HG03175 (cell line): ENCODE measurements at regions not wholly inside any gene's neighbourhood (a gene's known extent, or its start where the extent isn't known, plus 50 kb on each side); places are given as distances from the start of the nearest gene placed in this dataset.
"Not testable (repeated sequence)": the region's sequence is repeated elsewhere in the genome, so short reads cannot be mapped to it uniquely, and the experiment has no call there.

Experiments
- ATAC-seq: cut with Tn5 transposase; IDR thresholded peaks from one replicate; pipeline ENCODE4 v1.9.1; 2021; ENCODE audit warnings: mild to moderate bottlenecking, moderate library complexity; ENCODE audit not compliant: unreplicated experiment

- not testable (repeated sequence) for ATAC-seq
These were observed 144.7 kb upstream of the CRYM start for GRCh38 chr16:21422824-21423223.

GRCh38 chr16:21404699-21405098 is 126.6 kb upstream of the CRYM start:
- not testable (repeated sequence) for ATAC-seq

DNA sequence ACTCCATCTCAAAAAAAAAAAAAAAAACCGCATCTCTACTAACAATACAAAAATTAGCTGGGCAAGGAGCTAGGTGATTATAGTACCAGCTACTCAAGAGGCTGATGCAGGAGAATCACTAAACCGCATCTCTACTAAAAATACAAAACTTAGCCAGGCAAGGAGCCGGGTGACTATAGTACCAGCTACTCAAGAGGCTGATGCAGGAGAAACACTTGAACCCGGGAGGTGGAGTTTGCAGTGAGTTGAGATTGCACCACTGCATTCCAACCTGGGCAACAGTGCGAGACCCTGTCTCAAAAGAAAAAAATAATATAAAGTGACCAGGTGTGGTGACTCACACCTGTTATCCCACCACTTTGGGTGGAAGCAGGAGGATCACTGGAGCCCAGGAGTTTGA is 119.8 kb upstream of the CRYM start:
- ATAC-seq, result not testable (repeated sequence)

- not testable (repeated sequence) for ATAC-seq
These were observed 118.5 kb upstream of the CRYM start for GRCh38 chr16:21396545-21396944.

DNA sequence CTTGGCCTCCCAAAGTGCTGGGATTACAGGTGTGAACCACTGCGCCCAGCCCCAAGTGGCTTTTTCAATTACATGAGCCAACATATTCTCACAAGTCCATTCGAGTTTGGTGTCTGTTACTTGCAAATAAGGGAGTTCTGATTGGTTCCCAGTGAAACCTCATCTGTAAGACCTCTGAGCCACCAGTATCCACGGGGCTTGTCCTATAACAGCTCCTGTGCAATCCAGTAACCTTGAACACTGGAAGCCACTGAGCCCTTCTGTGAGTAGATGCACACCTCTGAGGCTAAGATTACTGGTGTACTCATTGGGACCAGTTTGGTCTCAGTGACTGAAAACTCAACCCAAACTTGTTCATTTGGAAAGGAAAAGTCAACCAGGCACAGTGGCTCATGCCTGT is 112.5 kb upstream of the CRYM start:
- not testable (repeated sequence) for ATAC-seq

DNA sequence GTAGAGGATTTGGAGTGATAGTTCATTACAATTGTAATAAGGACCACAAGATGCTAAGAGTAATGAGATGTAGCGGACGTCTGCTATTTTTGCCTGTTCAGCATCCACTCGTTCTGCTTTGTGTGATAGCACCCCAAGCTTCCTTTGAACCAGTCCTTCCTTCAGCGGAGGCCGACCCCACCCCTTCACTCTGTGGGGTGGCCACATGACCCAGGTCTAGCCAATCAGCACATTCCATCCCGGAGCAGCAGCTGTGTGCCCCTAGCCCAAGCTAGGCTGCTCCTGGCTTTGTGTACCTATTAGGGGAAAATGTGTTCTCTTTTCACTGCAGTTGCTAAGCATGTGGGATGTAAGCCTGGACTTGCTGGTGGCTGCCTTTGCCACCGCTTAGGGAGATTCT is 111.8 kb upstream of the CRYM start:
- not testable (repeated sequence) for ATAC-seq

- ATAC-seq, result not testable (repeated sequence)
These were observed 109.7 kb upstream of the CRYM start for GRCh38 chr16:21387757-21388156.

DNA sequence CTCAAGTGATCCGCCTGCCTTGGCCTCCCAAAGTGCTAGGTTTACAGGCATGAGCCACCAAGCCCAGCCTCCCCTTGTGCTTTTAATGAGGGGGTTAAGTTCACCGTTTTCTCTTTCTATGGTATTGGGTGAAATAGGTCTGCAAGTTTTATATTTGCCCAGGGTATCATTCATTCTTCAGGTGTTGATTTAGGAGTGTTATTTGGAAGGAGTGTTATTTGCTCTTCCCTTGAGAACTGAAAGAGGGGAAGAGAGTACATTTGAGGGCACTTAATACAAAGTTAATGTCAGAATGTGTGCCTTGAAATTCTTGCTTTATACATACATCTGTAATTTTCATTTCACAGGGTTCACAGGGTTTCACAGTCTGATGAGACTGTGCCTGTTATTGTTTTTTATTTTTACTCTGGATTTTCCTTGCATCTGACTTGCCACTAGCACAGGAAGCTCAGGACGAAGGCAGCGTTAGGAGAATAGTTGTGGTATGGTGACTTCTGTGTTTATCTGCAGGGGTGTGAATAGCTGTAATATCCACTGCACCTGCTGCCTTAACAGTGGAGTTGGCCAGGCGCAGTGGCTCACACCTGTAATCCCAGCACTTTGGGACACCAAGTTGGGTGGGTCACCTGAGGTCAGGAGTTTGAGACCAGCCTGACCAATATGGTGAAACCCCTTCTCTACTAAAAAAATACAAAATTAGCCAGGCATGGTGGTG is 108.3 kb upstream of the CRYM start:
- ATAC-seq, result not testable (repeated sequence)

DNA sequence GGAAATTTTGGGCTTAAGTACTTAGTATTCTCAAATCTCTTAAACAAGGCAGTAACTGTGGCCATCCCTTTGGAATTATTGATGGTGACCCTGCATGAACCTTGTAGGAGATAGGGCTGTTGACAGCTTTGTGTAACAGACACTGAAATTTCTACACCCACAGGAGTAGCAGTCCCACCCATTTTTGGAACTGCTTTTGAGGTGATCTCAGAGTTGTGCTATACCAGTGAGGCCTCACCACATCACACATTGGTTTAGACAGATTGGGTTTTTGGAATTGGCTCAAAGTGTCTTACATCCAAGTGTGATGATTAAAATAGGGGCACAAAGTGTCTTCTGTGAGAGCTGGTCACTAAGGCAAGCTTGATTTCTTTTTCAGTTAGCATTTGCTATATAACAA is 105.6 kb upstream of the CRYM start:
- not testable (repeated sequence) for ATAC-seq

GRCh38 chr16:21379645-21380044 is 101.6 kb upstream of the CRYM start:
- not testable (repeated sequence) for ATAC-seq

GRCh38 chr16:21376196-21376899 is 98.3 kb upstream of the CRYM start:
- ATAC-seq, result not testable (repeated sequence)

DNA sequence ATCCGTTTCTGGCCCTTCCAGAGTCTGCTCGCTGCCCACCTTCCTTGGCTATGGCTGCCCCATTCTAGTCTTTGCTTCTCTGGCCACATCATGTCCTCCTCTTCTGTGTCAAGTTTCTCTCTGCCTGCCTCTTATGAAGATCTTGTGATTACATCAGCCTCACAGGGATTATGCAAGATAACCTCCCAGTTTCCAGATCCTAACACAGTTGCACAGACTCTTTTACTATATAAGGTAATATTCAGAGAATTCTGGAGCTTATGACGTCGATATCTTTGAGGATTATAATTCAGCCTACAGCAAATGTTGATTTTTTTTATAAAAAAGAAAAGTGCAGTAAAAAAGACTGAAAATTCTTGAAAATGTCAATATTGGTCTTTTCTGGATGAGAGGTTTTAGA is 97.2 kb upstream of the CRYM start:
- not testable (repeated sequence) for ATAC-seq

- ATAC-seq, result not testable (repeated sequence)
These were observed 95.4 kb upstream of the CRYM start for GRCh38 chr16:21373454-21373853.

- not testable (repeated sequence) for ATAC-seq
These were observed 94.8 kb upstream of the CRYM start for GRCh38 chr16:21372862-21373261.

GRCh38 chr16:21372162-21372835 is 94.2 kb upstream of the CRYM start:
- not testable (repeated sequence) for ATAC-seq

- ATAC-seq, result not testable (repeated sequence)
These were observed 92.7 kb upstream of the CRYM start for GRCh38 chr16:21370791-21371190.

DNA sequence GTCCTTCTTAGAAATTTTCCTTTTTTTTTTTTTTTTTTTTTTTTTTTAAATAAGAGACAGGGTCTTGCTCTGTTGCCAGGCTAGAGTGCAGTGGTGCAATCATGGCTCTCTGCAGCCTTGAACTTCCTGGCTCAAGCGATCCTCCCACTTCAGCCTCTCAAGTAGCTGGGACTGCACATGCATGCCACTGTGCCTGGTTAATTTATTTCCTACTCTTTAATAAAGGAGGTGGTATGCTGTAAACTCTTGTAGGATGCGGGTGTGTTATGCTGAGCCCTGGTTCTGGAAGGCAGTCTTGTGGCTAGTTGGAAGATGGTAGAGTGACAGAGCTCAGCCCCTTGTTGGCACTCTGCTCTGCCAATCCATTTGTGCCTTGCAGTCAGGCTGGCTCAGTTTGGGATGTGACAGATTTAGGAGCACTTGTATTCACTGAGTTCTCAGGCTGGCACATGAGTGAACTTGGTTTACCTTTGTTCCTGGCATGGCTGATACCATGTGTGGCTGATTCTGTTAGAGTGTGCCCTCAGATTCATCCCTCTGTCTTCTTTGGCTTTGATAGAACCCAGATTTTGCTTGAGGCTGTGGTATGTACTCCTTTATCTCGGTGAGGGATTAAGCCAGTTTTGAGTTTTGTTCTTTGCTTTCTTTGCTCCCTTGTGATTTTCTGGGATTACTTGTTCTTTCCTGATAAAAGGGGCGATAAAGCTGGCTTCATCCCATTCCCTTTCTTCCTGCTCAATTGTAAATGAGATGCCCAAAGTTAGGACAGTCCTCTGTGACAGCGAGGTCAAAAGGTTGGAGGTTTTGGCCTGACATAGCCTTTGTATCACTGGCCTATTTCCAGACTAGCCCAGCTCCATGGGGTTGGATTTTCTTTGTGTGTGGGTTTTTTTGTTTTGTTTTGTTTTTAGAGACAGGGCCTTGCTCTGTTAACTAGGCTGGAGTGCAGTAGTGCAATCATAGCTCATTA is 91.2 kb upstream of the CRYM start:
- not testable (repeated sequence) for ATAC-seq

GRCh38 chr16:21367733-21368421 is 89.8 kb upstream of the CRYM start:
- not testable (repeated sequence) for ATAC-seq

GRCh38 chr16:21366998-21367397 is 88.9 kb upstream of the CRYM start:
- ATAC-seq, result peak; percentile 49

DNA sequence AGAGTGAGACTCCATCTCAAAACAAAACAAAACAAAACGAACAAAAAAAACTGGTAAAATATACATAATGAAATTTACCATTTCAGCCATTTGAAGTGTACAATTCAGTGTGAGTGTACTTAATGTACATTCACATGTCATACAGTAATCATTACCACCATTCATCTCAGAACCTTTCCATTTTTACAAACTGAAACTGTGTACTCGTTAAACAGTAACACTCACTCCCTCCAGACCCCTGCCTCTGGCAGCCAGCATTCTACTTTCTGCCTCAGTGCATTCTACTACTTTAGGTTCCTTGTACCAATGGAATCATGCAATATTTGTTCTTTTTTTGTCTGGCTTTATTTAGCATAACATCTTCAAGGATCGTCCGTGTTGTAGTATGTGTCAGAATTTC is 87.5 kb upstream of the CRYM start:
- ATAC-seq, result peak; percentile 37
